Muscle layer of duodenum (tissue), 2 donors: ENCODE measurements at regions not wholly inside any gene's neighbourhood (a gene's known extent, or its start where the extent isn't known, plus 50 kb on each side); places are given as distances from the start of the nearest gene placed in this dataset.

Source experiments
- H3K27ac ChIP-seq: one replicate; pipeline ENCODE4 v1.7.0; 2013; ENCODE audit warnings: mild to moderate bottlenecking, low read length
- H3K27me3 ChIP-seq: one replicate; pipeline ENCODE4 v1.7.0; 2013; ENCODE audit warnings: low read depth, mild to moderate bottlenecking, control low read depth, low read length
- H3K36me3 ChIP-seq, 2 donors: one replicate each; pipeline ENCODE4 v1.7.0; 2013; ENCODE audit warnings: low read length in 2 of 2, control low read depth in 1 of 2, mild to moderate bottlenecking in 1 of 2; ENCODE audit not compliant: insufficient read depth in 2 of 2, control insufficient read depth in 1 of 2
- H3K4me1 ChIP-seq, 2 donors: one replicate each; pipeline ENCODE4 v1.7.0; 2013; ENCODE audit warnings: low read length in 2 of 2, mild to moderate bottlenecking in 2 of 2, control low read depth in 1 of 2, moderate library complexity in 1 of 2; ENCODE audit not compliant: insufficient read depth in 2 of 2, control insufficient read depth in 1 of 2
- H3K4me3 ChIP-seq, 2 donors: one replicate each; pipeline ENCODE4 v1.7.0; 2013; ENCODE audit warnings: low read length in 2 of 2, low read depth in 1 of 2, mild to moderate bottlenecking in 1 of 2
- H3K9me3 ChIP-seq, 2 donors: one replicate each; pipeline ENCODE4 v1.7.0; 2013; ENCODE audit warnings: low read length in 2 of 2, control low read depth in 1 of 2, mild to moderate bottlenecking in 1 of 2; ENCODE audit not compliant: control insufficient read depth in 1 of 2
- donor health status: healthy.

DNA sequence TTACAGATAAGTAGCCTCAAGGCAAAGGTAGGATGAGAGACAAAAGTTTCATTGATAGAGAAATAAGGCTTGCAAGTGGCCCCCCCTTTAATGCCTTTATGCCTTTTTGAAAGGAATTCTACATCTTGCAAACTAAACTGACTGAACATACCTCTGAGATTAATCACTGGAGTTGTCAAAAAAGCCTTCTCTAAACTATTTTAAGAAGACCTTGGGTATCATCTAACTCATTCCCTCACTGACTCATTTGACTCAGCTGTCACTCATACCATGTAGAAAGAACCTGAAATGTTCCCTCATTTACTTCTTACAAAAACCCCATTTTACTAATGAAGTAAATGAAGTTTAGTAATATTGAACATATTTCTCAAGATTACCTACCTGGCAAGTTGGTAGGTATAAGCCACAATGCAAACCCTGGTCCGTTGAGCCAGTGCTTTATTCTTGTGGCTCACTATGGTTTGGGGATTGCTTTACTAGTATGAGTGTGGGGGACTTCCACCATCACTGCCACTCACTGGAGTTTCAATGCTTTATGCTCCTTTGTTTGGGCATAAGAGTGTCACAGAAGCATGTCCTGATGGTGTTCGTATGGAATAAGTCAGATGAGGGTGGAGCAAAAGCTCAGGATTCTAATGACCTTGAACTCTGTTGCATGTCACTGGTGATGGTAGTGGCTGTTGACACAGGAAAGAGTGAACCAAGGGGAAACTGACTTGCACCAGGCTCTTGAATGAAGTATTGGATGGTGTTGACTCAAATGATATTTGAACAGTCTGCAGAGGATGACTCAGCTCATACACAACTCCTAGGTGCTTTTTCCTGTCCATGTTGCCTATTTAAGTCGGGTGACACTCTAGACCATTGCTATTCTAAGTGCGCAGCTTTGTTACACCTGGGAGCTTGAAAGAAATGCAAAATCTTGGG is 305.5 kb upstream of the EMCN start:
- Histone ChIP-seq H3K27ac (no peak overlapping the region), H3K27me3 (no peaks in the 10 kb centered on the region), H3K4me3 (no peak overlapping the region), H3K9me3 (no peaks in the 10 kb centered on the region), H3K4me1 (no peaks in the 10 kb centered on the region), H3K36me3 (no peaks in the 10 kb centered on the region)

DNA sequence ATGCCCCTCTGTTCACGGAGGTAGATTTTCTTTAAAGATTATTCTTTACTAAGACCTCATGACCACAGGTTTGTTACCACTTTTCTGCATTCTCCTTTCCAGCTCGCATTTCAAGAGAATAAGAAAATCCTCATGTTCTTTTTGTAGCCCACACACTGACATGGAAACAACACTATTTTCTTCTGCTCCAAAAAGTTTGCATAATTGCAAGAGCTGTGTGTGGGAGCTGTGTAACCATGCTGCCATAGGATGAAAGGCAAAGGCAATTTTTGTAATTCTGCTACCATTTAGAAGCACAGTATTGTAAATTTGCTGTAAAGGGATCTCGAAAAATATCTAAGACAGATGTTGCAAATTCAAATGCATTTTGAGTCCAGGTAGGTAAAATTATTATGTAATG is 302.4 kb upstream of the EMCN start:
- H3K4me3 ChIP-seq = no peak overlapping the region
- H3K27ac ChIP-seq = no peak overlapping the region

DNA sequence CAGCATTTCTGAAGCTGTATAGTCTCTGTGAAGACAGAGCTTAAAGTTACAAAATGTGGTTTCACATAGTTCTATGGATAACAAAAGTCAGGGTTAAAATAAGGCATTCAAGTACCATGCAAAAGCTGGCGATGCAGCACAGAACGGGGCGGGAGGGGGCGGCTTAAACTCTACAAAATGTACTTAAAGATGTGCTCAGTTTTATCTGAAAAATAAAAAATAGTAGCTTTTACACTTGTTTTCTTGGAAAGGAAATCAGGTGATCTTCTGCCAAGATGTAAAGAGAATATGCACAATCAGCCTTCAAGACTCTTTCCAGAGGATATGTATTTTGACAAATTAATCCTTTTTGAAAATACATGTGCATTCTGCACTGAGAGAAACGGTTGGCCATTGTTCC is 301.7 kb upstream of the EMCN start:
- Histone ChIP-seq H3K27ac (no peak overlapping the region), H3K9me3 (no peaks in the 10 kb centered on the region), H3K36me3 (no peaks in the 10 kb centered on the region), H3K27me3 (no peaks in the 10 kb centered on the region), H3K4me3 (no peak overlapping the region), H3K4me1 (no peaks in the 10 kb centered on the region)

More for the DNA sequence above, 302.4 kb upstream of the EMCN start:
- Histone ChIP-seq H3K27me3 (no peaks in the 10 kb centered on the region), H3K4me1 (no peaks in the 10 kb centered on the region), H3K36me3 (no peaks in the 10 kb centered on the region), H3K9me3 (no peaks in the 10 kb centered on the region)

DNA sequence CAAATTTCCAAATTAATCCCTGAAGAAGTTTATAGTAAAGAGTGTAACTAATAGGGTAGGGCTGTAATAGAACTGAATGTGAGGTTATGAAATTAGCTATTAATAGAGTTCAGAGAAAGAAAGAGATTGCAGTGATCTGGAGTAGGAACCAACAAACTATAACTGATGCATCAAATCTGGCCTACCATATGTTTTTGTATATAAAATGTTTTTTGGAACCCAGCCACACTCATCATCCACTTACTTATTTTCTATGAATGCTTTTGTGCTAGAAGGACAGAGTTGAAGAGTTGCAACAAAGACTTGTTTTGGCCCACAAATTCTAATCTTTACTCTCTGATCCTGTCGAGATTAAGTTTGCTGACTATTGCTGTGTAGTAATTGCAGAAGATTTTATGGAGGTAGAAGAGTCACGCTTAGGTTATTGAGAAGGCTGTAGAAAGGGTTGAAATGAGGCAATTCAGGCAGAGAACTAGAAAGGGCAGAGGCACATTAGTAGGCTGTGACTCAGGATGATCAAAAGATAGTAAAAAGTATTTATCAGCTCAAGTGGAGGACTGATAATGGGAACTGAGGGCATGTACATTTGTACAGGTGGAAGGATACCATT is 298.7 kb upstream of the EMCN start:
- Histone ChIP-seq H3K36me3 (no peaks in the 10 kb centered on the region), H3K4me1 (peaks cover 0 to 3% of the 10 kb centered on the region in 2 donors), H3K27ac (no peak overlapping the region), H3K4me3 (no peak overlapping the region), H3K27me3 (no peaks in the 10 kb centered on the region), H3K9me3 (no peaks in the 10 kb centered on the region)

DNA sequence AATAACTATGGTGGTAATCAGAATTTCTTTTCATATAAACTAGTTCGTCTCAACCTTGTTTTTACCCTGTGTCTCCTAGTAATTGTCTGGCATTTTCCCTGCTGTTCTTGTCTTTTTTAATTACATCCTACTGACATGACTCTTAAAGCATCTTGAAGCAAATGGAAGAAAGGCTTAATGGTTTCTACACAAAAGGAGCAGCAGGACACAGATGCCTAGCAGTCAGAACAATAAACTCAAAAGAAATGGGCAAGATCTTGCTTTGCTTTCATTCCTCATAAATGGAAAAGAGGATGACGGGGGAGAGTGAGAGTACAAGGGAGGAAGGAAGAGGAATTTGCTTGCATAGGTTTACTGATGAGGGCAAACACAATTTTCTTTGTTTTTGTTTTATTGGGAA is 293.2 kb upstream of the EMCN start:
- Histone ChIP-seq H3K36me3 (no peaks in the 10 kb centered on the region), H3K4me3 (no peak overlapping the region), H3K27me3 (no peaks in the 10 kb centered on the region), H3K9me3 (no peaks in the 10 kb centered on the region), H3K4me1 (peaks cover 0 to 3% of the 10 kb centered on the region in 2 donors), H3K27ac (no peak overlapping the region)

DNA sequence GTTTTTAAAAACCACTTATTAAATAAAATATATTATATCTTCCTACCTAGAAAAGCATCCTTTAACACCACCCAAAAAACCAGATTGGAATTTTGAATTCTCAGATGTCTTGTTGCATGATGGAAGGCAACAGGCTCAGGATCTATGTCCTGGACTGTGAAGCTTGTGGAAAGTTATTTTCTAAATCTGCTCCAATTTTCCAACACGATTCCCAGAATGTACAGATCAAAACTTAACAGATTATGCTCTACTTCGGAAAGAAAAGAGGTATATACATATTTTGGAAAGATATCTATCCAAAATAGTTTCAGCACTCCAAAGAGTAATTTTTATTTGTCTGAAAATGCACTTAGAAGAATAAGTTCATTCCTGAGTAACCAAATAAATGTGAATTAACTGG is 291.7 kb upstream of the EMCN start:
- no peak overlapping the region for H3K4me3 ChIP-seq
- H3K36me3 ChIP-seq = no peaks in the 10 kb centered on the region
- H3K27ac ChIP-seq = no peak overlapping the region
- peaks cover 0 to 3% of the 10 kb centered on the region in 2 donors for H3K4me1 ChIP-seq
- no peaks in the 10 kb centered on the region for H3K27me3 ChIP-seq
- H3K9me3 ChIP-seq = no peaks in the 10 kb centered on the region

DNA sequence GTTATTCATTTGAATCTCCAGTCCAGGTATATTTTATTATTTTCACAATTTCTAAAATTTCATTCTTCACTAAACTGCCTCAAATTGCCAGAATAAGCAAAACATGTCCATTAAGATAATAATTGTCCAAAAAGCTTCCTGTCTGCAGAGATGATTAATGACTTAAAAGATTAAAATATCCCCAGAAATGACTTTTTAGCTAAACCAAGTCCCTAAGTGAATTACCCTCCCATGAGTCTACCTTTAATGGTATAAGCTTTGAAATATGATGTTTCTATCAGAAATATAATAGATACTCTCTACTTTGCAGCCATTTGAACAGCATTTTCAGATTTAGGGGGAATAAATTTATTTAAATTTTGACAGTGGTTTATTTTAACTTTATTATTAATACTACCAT is 289.2 kb upstream of the EMCN start:
- Histone ChIP-seq H3K36me3 (no peaks in the 10 kb centered on the region), H3K4me3 (no peak overlapping the region), H3K27me3 (no peaks in the 10 kb centered on the region), H3K4me1 (no peaks in the 10 kb centered on the region), H3K9me3 (no peaks in the 10 kb centered on the region), H3K27ac (no peak overlapping the region)

DNA sequence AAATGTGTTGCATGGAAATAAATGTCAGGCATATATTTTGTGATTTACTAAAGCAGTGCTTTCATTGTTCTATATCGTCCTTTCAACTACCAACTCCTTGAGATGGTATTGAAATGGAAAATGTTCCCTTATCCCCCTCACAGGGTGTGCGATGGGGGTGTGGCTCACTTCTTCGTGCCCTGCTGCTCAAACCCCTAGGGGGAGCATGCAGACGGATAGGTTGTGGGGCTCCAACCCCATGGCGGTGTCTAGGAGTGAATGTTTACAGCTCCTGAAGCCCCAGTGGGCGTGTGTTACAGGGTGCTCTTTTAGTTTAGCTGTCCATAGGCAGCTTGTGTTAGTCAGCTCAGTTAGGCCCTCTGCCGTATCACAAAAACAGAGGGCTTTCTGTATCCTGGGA is 287.7 kb upstream of the EMCN start:
- H3K36me3 ChIP-seq = no peaks in the 10 kb centered on the region
- H3K27me3 ChIP-seq = no peaks in the 10 kb centered on the region
- no peaks in the 10 kb centered on the region for H3K4me1 ChIP-seq
- H3K9me3 ChIP-seq = no peaks in the 10 kb centered on the region
- H3K27ac ChIP-seq = no peak overlapping the region
- H3K4me3 ChIP-seq = no peak overlapping the region

DNA sequence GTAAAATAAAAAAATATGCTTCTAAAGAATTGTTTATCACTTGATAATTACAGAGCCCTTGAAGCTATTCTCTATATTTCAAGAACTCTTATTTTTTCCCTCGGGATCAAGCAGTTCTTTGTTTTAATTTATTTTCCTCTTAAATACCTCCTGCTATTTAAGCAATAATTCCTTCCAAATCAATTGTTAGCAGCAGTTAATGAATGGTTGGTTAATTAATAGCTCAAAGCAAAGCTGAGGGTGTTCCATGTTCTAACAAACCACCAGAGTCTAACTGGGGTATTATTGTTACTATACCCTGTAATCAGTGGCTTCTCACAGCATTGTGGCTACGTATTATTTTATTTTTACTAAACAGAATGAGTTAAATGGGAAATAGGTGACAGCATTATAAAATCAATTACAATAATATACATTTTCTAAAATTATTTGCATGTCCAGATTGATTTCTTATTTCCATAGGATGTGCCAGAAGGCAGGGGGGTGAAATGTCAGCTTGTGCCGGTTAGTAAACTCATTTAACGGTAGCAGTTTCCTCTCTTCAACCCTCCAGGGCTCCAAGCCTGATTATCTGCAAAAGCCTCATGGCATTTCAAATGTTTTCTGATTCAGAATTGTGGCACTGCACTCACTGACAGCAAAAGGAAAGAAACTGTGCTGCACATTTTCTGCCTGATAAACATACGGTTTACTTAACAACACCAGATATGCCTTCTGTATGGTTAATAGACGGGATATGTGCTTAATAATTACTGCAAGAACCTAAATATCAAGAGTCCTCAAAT is 286.9 kb upstream of the EMCN start:
- no peaks in the 10 kb centered on the region for H3K9me3 ChIP-seq
- H3K4me3 ChIP-seq = no peak overlapping the region
- no peaks in the 10 kb centered on the region for H3K36me3 ChIP-seq
- no peaks in the 10 kb centered on the region for H3K27me3 ChIP-seq
- H3K4me1 ChIP-seq = no peaks in the 10 kb centered on the region
- no peak overlapping the region for H3K27ac ChIP-seq

DNA sequence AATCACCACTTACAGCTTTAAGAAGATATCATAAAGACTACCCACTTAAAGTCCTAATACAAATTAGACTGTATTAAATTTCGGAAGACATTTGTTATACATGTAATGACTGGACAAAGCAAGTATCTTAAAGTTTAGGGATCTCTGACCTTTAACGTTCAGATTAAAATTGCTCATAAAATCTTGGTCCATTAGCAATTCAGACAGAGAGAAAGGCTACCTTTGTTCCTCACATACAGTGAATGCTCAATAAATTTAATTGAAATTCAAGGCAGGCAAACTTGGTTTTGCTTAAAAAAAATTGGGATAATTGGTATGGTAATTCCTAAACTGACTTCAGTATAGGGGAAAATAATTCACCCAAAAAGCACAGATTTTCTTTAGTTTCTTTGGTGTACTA is 285.9 kb upstream of the EMCN start:
- Histone ChIP-seq H3K36me3 (no peaks in the 10 kb centered on the region), H3K9me3 (no peaks in the 10 kb centered on the region), H3K4me3 (no peak overlapping the region), H3K27ac (no peak overlapping the region), H3K4me1 (no peaks in the 10 kb centered on the region), H3K27me3 (no peaks in the 10 kb centered on the region)

DNA sequence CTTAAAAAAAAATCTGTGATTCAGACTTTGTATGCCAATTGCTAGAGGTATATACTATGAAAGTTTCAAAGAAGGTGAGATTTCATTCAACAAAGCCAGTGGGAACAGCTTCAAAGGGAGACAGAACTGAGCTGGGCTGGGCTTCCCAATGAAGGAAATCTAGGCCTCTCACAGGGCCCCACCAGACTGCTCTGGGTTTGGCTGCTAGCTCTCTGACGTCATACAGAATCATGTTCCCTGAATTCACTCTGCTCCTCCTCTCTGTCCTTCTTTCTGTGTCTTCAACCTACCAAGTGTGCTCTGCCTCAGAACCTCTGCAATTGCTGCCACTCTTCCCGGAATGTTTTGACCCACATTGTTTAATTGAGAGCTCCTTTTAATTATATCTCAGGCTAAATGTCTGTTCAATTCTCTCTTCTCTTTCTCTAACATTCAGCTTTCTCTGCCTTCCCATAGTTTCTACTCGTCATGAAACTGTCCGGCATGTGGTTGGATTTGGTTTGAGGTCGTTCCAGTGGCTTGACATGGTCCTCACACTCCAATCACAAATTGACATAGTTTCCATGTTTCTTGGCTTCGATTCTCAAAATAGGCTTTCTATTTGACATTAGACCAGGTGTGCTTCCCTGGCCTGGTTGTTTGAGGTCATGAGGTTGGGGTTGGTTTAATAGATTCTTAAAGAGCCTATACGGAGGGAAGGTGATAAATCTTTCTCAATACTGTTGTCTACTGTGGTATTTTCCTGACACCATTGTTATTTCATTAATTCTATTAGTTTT is 282.1 kb upstream of the EMCN start:
- Histone ChIP-seq H3K36me3 (no peaks in the 10 kb centered on the region), H3K27ac (no peak overlapping the region), H3K27me3 (no peaks in the 10 kb centered on the region), H3K4me3 (no peak overlapping the region), H3K4me1 (peaks cover 0 to 2% of the 10 kb centered on the region in 2 donors), H3K9me3 (no peaks in the 10 kb centered on the region)
